ENCODE measurements at regions not wholly inside any gene's neighbourhood (a gene's known extent, or its start where the extent isn't known, plus 50 kb on each side); places are given as distances from the start of the nearest gene placed in this dataset.

DNA sequence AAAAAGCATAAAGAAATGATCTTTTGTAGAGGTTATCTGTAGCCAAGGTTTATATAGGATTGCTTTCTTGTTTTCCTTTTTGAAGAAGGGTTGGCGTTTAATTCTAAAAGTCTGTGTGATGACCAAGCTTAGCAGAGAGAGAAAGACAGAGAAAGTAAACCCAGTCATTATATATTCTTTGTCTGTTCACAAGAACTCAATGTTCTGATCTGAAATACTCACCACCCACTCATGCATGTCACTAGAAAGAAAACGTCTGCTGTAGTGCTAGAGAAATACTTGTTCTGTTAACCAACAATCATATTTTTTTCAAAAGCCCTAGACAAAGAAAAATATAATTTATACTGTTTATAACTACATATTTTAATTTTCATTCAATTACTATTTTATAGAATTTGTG is 173.7 kb upstream of the SLITRK5 start:
- DNase-seq (no peak), ATAC-seq (ENCODE audit: low FRiP score in 2 of 2) (no peak)
- H3K4me1 ChIP-seq: no peaks in the 10 kb centered on the region
- no peaks in the 10 kb centered on the region for H3K27me3 ChIP-seq
- no peaks in the 10 kb centered on the region for H3K36me3 ChIP-seq
- WGBS, 2 donors: 57 to 66% methylated on average over 2 of the region's 2 CpGs
- no peak overlapping the region for H3K27ac ChIP-seq
- H3K9me3 ChIP-seq: no peaks in the 10 kb centered on the region
- TF ChIP-seq POLR2A (IDR thresholded peaks at IDR 0.05) (no peak), EP300 (IDR thresholded peaks at IDR 0.05) (no peak)
- no peak overlapping the region for H3K4me3 ChIP-seq

DNA sequence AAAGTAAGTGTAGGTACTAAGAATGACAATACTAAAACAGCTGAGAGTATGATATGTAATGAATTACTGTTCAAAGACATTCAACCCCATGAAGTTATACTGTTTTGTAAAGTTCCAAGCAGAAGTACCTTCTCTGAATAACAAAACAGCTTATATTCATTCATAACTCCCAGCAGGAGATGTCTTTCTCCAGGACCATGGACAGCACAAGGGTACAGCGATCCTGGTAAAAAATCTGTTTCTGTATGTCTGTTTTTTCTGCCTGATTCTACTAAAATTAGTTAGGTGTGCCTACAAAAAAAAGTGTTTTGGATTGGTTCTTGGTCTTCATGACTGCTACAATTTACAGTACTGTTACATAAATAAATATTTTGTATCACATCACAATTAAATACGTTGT is 172.5 kb upstream of the SLITRK5 start:
- H3K27me3 ChIP-seq: no peaks in the 10 kb centered on the region
- 47 to 49% methylated on average over 2 of the region's 2 CpGs for WGBS, 2 donors
- TF ChIP-seq POLR2AphosphoS5 (IDR thresholded peaks at IDR 0.05): no peak
- TF ChIP-seq EP300 (IDR thresholded peaks at IDR 0.05): no peak
- no peak for TF ChIP-seq POLR2A (IDR thresholded peaks at IDR 0.05)
- TF ChIP-seq, protein P1, sequence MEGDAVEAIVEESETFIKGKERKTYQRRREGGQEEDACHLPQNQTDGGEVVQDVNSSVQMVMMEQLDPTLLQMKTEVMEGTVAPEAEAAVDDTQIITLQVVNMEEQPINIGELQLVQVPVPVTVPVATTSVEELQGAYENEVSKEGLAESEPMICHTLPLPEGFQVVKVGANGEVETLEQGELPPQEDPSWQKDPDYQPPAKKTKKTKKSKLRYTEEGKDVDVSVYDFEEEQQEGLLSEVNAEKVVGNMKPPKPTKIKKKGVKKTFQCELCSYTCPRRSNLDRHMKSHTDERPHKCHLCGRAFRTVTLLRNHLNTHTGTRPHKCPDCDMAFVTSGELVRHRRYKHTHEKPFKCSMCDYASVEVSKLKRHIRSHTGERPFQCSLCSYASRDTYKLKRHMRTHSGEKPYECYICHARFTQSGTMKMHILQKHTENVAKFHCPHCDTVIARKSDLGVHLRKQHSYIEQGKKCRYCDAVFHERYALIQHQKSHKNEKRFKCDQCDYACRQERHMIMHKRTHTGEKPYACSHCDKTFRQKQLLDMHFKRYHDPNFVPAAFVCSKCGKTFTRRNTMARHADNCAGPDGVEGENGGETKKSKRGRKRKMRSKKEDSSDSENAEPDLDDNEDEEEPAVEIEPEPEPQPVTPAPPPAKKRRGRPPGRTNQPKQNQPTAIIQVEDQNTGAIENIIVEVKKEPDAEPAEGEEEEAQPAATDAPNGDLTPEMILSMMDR (IDR thresholded peaks at IDR 0.05): no peak
- ATAC-seq (ENCODE audit: low FRiP score in 2 of 2) (no peak), DNase-seq (no peak)
- no peak overlapping the region for H3K27ac ChIP-seq
- no peaks in the 10 kb centered on the region for H3K4me1 ChIP-seq
- H3K4me3 ChIP-seq: no peak overlapping the region
- no peaks in the 10 kb centered on the region for H3K9me3 ChIP-seq
- no peaks in the 10 kb centered on the region for H3K36me3 ChIP-seq

DNA sequence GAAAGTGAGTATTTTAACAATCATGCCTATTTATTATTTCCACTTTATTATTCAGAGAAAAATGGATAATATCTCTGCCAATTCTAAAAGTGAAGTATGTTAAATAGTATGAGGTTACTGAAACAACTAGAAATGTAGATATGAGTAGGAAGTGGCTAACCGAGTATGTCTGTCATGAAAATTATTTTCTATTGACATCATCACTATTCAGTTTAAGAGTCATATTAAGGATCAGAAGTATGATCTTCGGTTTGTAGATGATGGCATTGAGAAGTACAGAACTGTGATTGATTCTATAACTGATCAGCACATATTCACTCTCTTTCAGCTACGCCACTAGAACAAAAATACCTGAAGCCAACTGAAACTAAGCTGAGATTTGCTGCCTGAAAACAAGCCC is 146.4 kb upstream of the SLITRK5 start:
- H3K27ac ChIP-seq: no peak overlapping the region
- no peaks in the 10 kb centered on the region for H3K36me3 ChIP-seq
- no peak for DNase-seq
- no peaks in the 10 kb centered on the region for H3K27me3 ChIP-seq
- H3K4me3 ChIP-seq: no peak overlapping the region
- H3K9me3 ChIP-seq: peaks cover 0 to 4% (median 0%) of the 10 kb centered on the region in 4 donors
- no peaks in the 10 kb centered on the region for H3K4me1 ChIP-seq
- TF ChIP-seq, protein P1 (IDR thresholded peaks at IDR 0.05): no peak
- TF ChIP-seq EP300 (IDR thresholded peaks at IDR 0.05): no peak
- TF ChIP-seq POLR2A (IDR thresholded peaks at IDR 0.05): no peak
- no peak for TF ChIP-seq POLR2AphosphoS5 (IDR thresholded peaks at IDR 0.05)
- 76 to 84% methylated on average over 3 of the region's 3 CpGs for WGBS, 2 donors
- no peak for ATAC-seq (ENCODE audit: low FRiP score in 2 of 2)

DNA sequence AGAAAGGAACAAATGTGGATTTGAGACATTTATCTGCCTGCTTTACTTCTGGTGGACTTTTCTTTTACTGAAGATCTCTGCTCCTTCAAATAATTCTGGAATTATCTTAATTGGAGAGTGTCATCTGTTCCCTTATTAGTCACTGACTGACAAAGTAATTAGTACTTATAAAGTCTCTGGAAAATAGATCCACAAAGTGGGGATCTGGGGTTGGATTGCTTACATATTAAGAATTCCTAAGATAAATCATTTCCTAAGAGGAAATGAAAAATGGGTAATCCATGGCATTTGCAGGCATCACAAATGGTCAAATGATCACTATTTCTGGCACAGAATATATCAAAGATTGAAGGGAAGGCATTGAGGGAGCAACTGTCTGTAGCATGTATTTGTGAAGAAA is 137.4 kb upstream of the SLITRK5 start:
- H3K9me3 ChIP-seq: no peaks in the 10 kb centered on the region
- peaks cover 0 to 2% (median 0%) of the 10 kb centered on the region in 4 donors for H3K4me1 ChIP-seq
- H3K27me3 ChIP-seq: no peaks in the 10 kb centered on the region
- ATAC-seq (ENCODE audit: low FRiP score in 2 of 2) (no peak), DNase-seq (no peak)
- H3K27ac ChIP-seq: no peak overlapping the region
- H3K4me3 ChIP-seq: no peak overlapping the region
- H3K36me3 ChIP-seq: no peaks in the 10 kb centered on the region
- TF ChIP-seq, protein P1 (IDR thresholded peaks at IDR 0.05): no peak
- TF ChIP-seq EP300 (IDR thresholded peaks at IDR 0.05): no peak
- TF ChIP-seq POLR2A (IDR thresholded peaks at IDR 0.05): no peak

DNA sequence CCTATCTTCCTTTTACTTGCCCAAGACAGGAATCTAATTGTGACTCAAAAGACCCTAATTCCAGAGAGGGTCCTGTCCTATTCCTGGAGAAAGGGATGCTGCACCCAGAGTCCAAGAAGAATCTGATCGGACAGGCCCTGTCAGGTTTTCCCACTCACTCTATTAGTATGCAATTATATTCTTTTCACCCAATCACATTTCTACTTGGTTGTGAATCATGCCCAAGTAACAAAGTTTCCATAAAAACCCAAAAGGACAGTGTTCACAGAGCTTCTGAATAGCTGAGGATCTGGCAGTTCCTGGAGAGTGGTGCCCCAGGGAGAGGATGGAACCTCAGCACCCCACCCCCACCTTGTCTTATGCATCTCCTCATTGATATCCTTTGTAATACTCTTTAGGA is 135.3 kb upstream of the SLITRK5 start:
- Histone ChIP-seq H3K27me3 (no peaks in the 10 kb centered on the region), H3K4me3 (no peak overlapping the region), H3K27ac (no peak overlapping the region), H3K9me3 (no peaks in the 10 kb centered on the region), H3K36me3 (no peaks in the 10 kb centered on the region), H3K4me1 (peaks cover 0 to 6% (median 0%) of the 10 kb centered on the region in 4 donors)
- DNase-seq (no peak), ATAC-seq (ENCODE audit: low FRiP score in 2 of 2) (no peak)
- TF ChIP-seq EP300 (IDR thresholded peaks at IDR 0.05): no peak
- TF ChIP-seq POLR2A (IDR thresholded peaks at IDR 0.05): no peak
- no peak for TF ChIP-seq POLR2AphosphoS5 (IDR thresholded peaks at IDR 0.05)
- TF ChIP-seq, protein P1 (IDR thresholded peaks at IDR 0.05): no peak
- WGBS, 2 donors: 87 to 90% methylated on average over 1 of the region's 1 CpG
